HepG2 (cell line): ENCODE measurements at regions not wholly inside any gene's neighbourhood (a gene's known extent, or its start where the extent isn't known, plus 50 kb on each side); places are given as distances from the start of the nearest gene placed in this dataset. TPM values are rescaled to one million over a fixed set of nuclear protein-coding genes. Genes with fewer than 3 reads are reported as not detected.

Source experiments
- ATAC-seq: fragments of 200-7000 bp; cut with Tn5 transposase; 3 replicates; pipeline ENCODE4 v1.9.1; 2020; ENCODE audit warnings: mild to moderate bottlenecking, moderate library complexity
- BruUV-seq: library from RNA; stranded (reverse); fragments of 400-500 nt; replicated peaks from 2 replicates; lab custom pipeline; 2021; lab: Mats Ljungman, UMichigan
- CTCF ChIA-PET: fragments of 300-600 bp; formaldehyde crosslinking; extraction: SDS; loops from one replicate; lab custom pipeline; 2021; ENCODE audit warnings: low total read pairs, inconsistent platforms, low intra/inter-chr PET ratio; lab: Yijun Ruan, JAX
- POLR2A ChIA-PET: fragments of 350-600 bp; sonication (Branson Sonifier 250); formaldehyde crosslinking; loops from one replicate; lab custom pipeline; 2020; ENCODE audit warnings: antibody characterized with exemption, inconsistent platforms; lab: Yijun Ruan, JAX
- DNase-seq: peaks from one replicate; pipeline ENCODE4 v3.0.0-alpha.2; 2015; ENCODE audit warnings: low spot score
- FAIRE-seq: peaks from 3 replicates; lab custom pipeline; 2011; peaks lifted over from hg19 to GRCh38; lab: Jason Lieb, UNC
- H2AFZ ChIP-seq: one replicate; pipeline ENCODE4 v1.6.1; 2011; ENCODE audit warnings: low read length, inconsistent platforms
- H3K27ac ChIP-seq: fragments of 300-600 bp; 3 replicates; pipeline ENCODE4 v1.8.0; 2011; ENCODE audit warnings: mixed run types, mild to moderate bottlenecking, mixed read lengths, low read length, inconsistent platforms; ENCODE audit not compliant: insufficient read depth; ENCODE audit errors: extremely low read length
- H3K27me3 ChIP-seq, 2 experiments: fragments of 200-600 bp in 1 of 2; 2 replicates in 1 of 2; 3 replicates in 1 of 2; pipeline versions ENCODE4 v1.6.0 to v1.8.0; 2011; ENCODE audit warnings: low read length in 2 of 2, mild to moderate bottlenecking in 2 of 2, moderate library complexity in 2 of 2, inconsistent platforms in 1 of 2; ENCODE audit not compliant: insufficient read depth in 2 of 2, control insufficient read depth in 1 of 2
- H3K36me3 ChIP-seq, 2 experiments: fragments of 200-600 bp in 1 of 2; replicated peaks in 1 of 2; 2 replicates in 1 of 2; 3 replicates in 1 of 2; pipeline versions ENCODE4 v1.5.1 to v1.8.0; 2011; ENCODE audit warnings: low read length in 2 of 2, inconsistent platforms in 1 of 2; ENCODE audit not compliant: insufficient read depth in 2 of 2, control insufficient read depth in 1 of 2
- H3K4me1 ChIP-seq: 2 replicates; pipeline ENCODE4 v1.5.1; 2012; ENCODE audit warnings: low read length, inconsistent platforms; ENCODE audit not compliant: insufficient read depth
- H3K4me2 ChIP-seq: 2 replicates; pipeline ENCODE4 v1.6.0; 2011; ENCODE audit warnings: low read depth, low read length, inconsistent platforms
- H3K4me3 ChIP-seq, 3 experiments: fragments of 200-600 bp in 1 of 3; sonication (generic), shearing (Covaris generic) in 1 of 3; replicated peaks in 1 of 3; 2 replicates each; pipeline ENCODE4 v1.5.1; 2011 to 2016; ENCODE audit warnings: low read length in 3 of 3, inconsistent platforms in 2 of 3, low read depth in 2 of 3, mild to moderate bottlenecking in 2 of 3, control low read depth in 1 of 3, mixed read lengths in 1 of 3; ENCODE audit not compliant: insufficient read depth in 1 of 3
- H3K79me2 ChIP-seq: one replicate; pipeline ENCODE4 v1.6.1; 2011; ENCODE audit warnings: low read length, inconsistent platforms; ENCODE audit not compliant: insufficient read depth
- H3K9ac ChIP-seq: 2 replicates; pipeline ENCODE4 v1.6.0; 2011; ENCODE audit warnings: mild to moderate bottlenecking, low read depth, low read length, inconsistent platforms; ENCODE audit not compliant: insufficient read depth
- H3K9me3 ChIP-seq: 2 replicates; pipeline ENCODE4 v1.5.1; 2012; ENCODE audit warnings: mild to moderate bottlenecking, low read length
- H4K20me1 ChIP-seq: 2 replicates; pipeline ENCODE4 v1.6.0; 2011; ENCODE audit warnings: inconsistent platforms, mild to moderate bottlenecking, low read length, moderate library complexity; ENCODE audit not compliant: insufficient read depth
- EZH2 ChIP-seq: conservative IDR thresholded peaks from 2 replicates; pipeline ENCODE4 v1.6.1; 2012; ENCODE audit warnings: mild to moderate bottlenecking, low read depth, low read length, moderate library complexity
- GABPA ChIP-seq, 2 experiments: IDR thresholded peaks; 2 replicates each; pipeline ENCODE4 v1.6.1; 2011 to 2016; ENCODE audit warnings: low read depth in 2 of 2, low read length in 1 of 2, missing biosample characterization in 1 of 2, missing genetic modification characterization in 1 of 2
- SMARCE1 ChIP-seq: fragments of 450-650 bp; IDR thresholded peaks from 2 replicates; pipeline ENCODE4 v1.6.1; 2017; ENCODE audit warnings: borderline replicate concordance
- TEAD3 ChIP-seq: optimal IDR thresholded peaks from 2 replicates; pipeline ENCODE3; 2016; ENCODE audit warnings: borderline replicate concordance
- XRCC5 ChIP-seq: fragments of 200-400 bp; formaldehyde crosslinking; optimal IDR thresholded peaks from 2 replicates; pipeline ENCODE3; 2017; ENCODE audit warnings: mild to moderate bottlenecking, low read length
- ZBTB3 ChIP-seq: sonication (generic); formaldehyde crosslinking; IDR thresholded peaks from 2 replicates; pipeline ENCODE4 v1.4.0; 2020; ENCODE audit warnings: low read depth, mild to moderate bottlenecking, moderate library complexity, missing genetic modification reagents, borderline replicate concordance
- ZNF839 ChIP-seq: sonication (generic); formaldehyde crosslinking; IDR thresholded peaks from 2 replicates; pipeline ENCODE4 v1.4.0; 2020; ENCODE audit warnings: missing genetic modification reagents, mild to moderate bottlenecking, borderline replicate concordance
- WGBS: methylation state at CpG from one replicate; pipeline ENCODE4 v1.1.6; 2017; ENCODE audit warnings: low lambda C conversion rate; 5-methylcytosine and 5-hydroxymethylcytosine counted together
- in situ Hi-C: cut with HindIII; loops from 2 replicates; pipeline ENCODE4 v1.10.0; 2017; ENCODE audit warnings: low pct_unique_long_range_greater_than_20kb; ENCODE audit not compliant: extremely low pct_ligation_motif_present
- intact Hi-C: fragments of 100-400 bp; cut with micrococcal nuclease; formaldehyde crosslinking; loops from one replicate; pipeline ENCODE4 v1.10.0; 2022; ENCODE audit not compliant: unreplicated experiment
- microRNA-seq: library from miRNA; unstranded; fragments of <30 nt; microRNA quantifications from one replicate; pipeline ENCODE4, GENCODE V29; 2020
- small RNA-seq, 3 experiments: library from RNA; depleted of rRNA; stranded (forward); fragments of <200 nt; gene quantifications; one replicate each; pipeline ENCODE3, GENCODE V24; 2012; ENCODE audit warnings: low read depth in 2 of 3, low replicate concordance in 1 of 3; ENCODE audit not compliant: insufficient read length in 3 of 3, insufficient read depth in 2 of 3
- TF ChIP-seq, protein P1 (sequence below): sonication (generic); formaldehyde crosslinking; conservative IDR thresholded peaks from 2 replicates; pipeline ENCODE4 v1.8.1; 2023; ENCODE audit warnings: missing genetic modification reagents

DNA sequence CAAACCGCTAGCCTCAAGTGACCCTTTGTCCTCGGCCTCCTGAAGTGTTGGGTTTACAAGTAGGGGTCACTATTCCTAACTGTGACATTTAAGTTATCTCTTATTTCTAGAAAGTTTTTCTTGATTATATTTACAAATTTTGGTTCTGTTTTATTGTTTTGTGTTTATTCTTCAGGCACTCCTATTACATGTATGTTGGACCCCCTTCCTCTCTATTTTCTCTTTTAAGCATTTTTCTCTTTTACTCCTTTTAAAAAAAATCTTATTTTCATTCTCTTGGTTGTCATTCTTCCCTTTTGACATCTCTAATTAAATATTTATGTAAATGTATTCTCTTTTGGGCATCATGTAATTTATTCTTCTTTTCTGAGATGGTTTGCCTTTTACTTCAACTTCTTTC lies 50.4 kb upstream of the MAP3K7 start:
- ATAC-seq (no peak), FAIRE-seq (no peak), DNase-seq (no peak)
- Histone ChIP-seq H3K9ac (no peak overlapping the region), H3K9me3 (peaks cover 18% of the 10 kb centered on the region), H3K27ac (no peak overlapping the region), H3K4me1 (no peaks in the 10 kb centered on the region), H3K36me3 (no peaks in the 10 kb centered on the region), H4K20me1 (no peaks in the 10 kb centered on the region), H3K4me2 (no peak overlapping the region), H3K79me2 (no peaks in the 10 kb centered on the region), H3K27me3 (no peaks in the 10 kb centered on the region), H2AFZ (no peak overlapping the region), H3K4me3 (no peak overlapping the region)
- WGBS = 4% methylated on average over 2 of the region's 2 CpGs
- TF ChIP-seq XRCC5 = no peak
- no peak for TF ChIP-seq ZBTB3 (CRISPR knock-in tag)
- no peak for TF ChIP-seq EZH2
- TF ChIP-seq TEAD3 = no peak
- no peak for TF ChIP-seq GABPA (IDR thresholded peaks at IDR 0.05; ENCODE audit: low read depth, low read length)
- TF ChIP-seq GABPA (CRISPR knock-in tag; IDR thresholded peaks at IDR 0.05; ENCODE audit: low read depth) = no peak
- TF ChIP-seq, protein P1, sequence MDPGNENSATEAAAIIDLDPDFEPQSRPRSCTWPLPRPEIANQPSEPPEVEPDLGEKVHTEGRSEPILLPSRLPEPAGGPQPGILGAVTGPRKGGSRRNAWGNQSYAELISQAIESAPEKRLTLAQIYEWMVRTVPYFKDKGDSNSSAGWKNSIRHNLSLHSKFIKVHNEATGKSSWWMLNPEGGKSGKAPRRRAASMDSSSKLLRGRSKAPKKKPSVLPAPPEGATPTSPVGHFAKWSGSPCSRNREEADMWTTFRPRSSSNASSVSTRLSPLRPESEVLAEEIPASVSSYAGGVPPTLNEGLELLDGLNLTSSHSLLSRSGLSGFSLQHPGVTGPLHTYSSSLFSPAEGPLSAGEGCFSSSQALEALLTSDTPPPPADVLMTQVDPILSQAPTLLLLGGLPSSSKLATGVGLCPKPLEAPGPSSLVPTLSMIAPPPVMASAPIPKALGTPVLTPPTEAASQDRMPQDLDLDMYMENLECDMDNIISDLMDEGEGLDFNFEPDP (CRISPR knock-in tag) = no peak
- TF ChIP-seq ZNF839 (CRISPR knock-in tag) = no peak
- no peak for TF ChIP-seq SMARCE1
- ChIA-PET CTCF (no interaction called here), POLR2A (no interaction called here)
- BruUV-seq = no TSS peak
- in situ Hi-C loops = no loop called here
- intact Hi-C loops = no loop called here

Small RNAs in the stretch of these regions (microRNA-seq; reads per million reads assigned to microRNA genes)
- not detected for gene MIR4643

Small RNAs in the stretch of these regions (small RNA-seq; reads per million reads assigned to genes)
- 0 reads per million in 3 experiments for gene MIR4643
- 0 reads per million in 3 experiments for gene MTATP6P25
- 0 reads per million in 3 experiments for gene MTCO1P56
- 0 reads per million in 3 experiments for gene MTND4LP19
- 0 reads per million in 3 experiments for gene RF00012
- 0 reads per million in 3 experiments for gene RN7SL415P
